Testis (tissue), 2 donors: ENCODE measurements at regions not wholly inside any gene's neighbourhood (a gene's known extent, or its start where the extent isn't known, plus 50 kb on each side); places are given as distances from the start of the nearest gene placed in this dataset.

Source experiments
- POLR2A ChIP-seq: fragments of 450-650 bp; IDR thresholded peaks from one replicate; pipeline ENCODE4 v1.6.1; 2017; ENCODE audit warnings: antibody characterized with exemption, mild to moderate bottlenecking, moderate library complexity
- TF ChIP-seq, protein P1 (sequence below), 3 experiments: fragments of 450-650 bp in 2 of 3; fragments of 200-600 bp in 1 of 3; sonication (generic) in 1 of 3; IDR thresholded peaks; one replicate each; pipeline ENCODE4 v1.5.1; 2016 to 2019; ENCODE audit warnings: antibody characterized with exemption in 3 of 3, mild to moderate bottlenecking in 2 of 3, moderate library complexity in 1 of 3

DNA sequence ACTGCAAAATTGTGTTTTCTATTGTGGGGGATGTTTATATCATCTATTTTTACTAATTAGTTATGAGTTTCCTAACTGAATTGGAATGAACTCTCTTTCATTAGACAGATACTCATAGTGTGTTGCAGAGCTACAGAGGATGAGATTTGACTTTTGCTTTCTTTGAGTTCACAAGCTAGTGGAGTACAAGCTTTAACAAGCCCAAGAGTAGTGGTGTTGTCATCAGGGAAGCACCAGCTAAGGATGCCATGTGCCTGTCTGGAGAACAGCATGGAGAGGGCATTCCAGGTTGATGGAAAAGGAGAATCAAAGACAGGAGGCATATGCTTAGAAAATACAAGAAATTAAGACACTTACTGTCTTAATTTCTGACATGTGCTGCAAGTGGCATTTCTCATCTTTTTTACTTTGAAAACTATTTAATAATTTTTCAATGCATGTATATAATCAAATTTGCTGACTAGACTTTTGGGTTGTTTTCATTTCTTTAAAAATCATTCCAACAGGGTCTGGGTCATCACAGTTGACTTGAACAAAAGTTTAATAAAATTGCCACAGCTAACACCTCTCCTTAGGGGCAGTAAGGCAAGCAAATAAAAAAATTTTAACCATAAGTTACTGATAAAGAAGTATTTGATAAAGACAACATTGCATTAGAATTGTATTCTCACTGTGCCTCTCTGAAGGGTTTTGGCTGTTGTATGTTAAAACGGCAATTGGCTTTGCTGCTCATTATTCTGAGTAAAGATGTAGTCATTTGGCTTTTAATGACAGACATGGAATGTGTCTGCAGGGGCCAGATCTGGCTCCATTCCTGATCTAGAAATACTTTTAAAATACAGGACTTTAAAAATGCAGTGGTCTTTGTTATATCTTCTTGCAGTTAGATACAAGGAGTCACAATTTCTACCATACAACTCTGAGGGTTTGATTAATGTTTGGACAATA lies 323.7 kb upstream of the CDH11 start:
- TF ChIP-seq, protein P1, sequence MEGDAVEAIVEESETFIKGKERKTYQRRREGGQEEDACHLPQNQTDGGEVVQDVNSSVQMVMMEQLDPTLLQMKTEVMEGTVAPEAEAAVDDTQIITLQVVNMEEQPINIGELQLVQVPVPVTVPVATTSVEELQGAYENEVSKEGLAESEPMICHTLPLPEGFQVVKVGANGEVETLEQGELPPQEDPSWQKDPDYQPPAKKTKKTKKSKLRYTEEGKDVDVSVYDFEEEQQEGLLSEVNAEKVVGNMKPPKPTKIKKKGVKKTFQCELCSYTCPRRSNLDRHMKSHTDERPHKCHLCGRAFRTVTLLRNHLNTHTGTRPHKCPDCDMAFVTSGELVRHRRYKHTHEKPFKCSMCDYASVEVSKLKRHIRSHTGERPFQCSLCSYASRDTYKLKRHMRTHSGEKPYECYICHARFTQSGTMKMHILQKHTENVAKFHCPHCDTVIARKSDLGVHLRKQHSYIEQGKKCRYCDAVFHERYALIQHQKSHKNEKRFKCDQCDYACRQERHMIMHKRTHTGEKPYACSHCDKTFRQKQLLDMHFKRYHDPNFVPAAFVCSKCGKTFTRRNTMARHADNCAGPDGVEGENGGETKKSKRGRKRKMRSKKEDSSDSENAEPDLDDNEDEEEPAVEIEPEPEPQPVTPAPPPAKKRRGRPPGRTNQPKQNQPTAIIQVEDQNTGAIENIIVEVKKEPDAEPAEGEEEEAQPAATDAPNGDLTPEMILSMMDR (IDR thresholded peaks at IDR 0.05), result no peak
- TF ChIP-seq POLR2A, result no peak
